GM21390 (cell line): ENCODE measurements at regions not wholly inside any gene's neighbourhood (a gene's known extent, or its start where the extent isn't known, plus 50 kb on each side); places are given as distances from the start of the nearest gene placed in this dataset.

Experiments
- ATAC-seq: cut with Tn5 transposase; IDR thresholded peaks from one replicate; pipeline ENCODE4 v1.9.1; 2021; ENCODE audit not compliant: unreplicated experiment

GRCh38 chr5:20476016-20476415 lies 488.0 kb upstream of the CDH18 start:
- ATAC-seq: no peak

GRCh38 chr5:20470997-20471396 lies 483.0 kb upstream of the CDH18 start:
- peak; percentile 57 for ATAC-seq

GRCh38 chr5:20469792-20470191 lies 481.8 kb upstream of the CDH18 start:
- no peak for ATAC-seq

GRCh38 chr5:20469390-20469789 lies 481.4 kb upstream of the CDH18 start:
- no peak for ATAC-seq

GRCh38 chr5:20466512-20466911 lies 478.5 kb upstream of the CDH18 start:
- ATAC-seq: no peak

- no peak for ATAC-seq
Measured at GRCh38 chr5:20463206-20463605, 475.2 kb upstream of the CDH18 start.

GRCh38 chr5:20446121-20446520 lies 458.1 kb upstream of the CDH18 start:
- ATAC-seq: no peak

GRCh38 chr5:20445326-20445860 lies 457.4 kb upstream of the CDH18 start:
- ATAC-seq: no peak

- no peak for ATAC-seq
Measured at GRCh38 chr5:20434786-20435185, 446.8 kb upstream of the CDH18 start.

- ATAC-seq: no peak
Measured at GRCh38 chr5:20420991-20421595, 433.1 kb upstream of the CDH18 start.
